Esophagus squamous epithelium (tissue), 5 donors: ENCODE measurements at regions not wholly inside any gene's neighbourhood (a gene's known extent, or its start where the extent isn't known, plus 50 kb on each side); places are given as distances from the start of the nearest gene placed in this dataset.

Experiments used
- DNase-seq: peaks from one replicate; lab custom pipeline; 2025; lab: John Stamatoyannopoulos, UW
- H3K27ac ChIP-seq, 4 donors: fragments of 200-600 bp; sonication (generic); one replicate each; pipeline ENCODE4 v1.5.1; 2016 to 2019; ENCODE audit warnings: mild to moderate bottlenecking in 1 of 4
- H3K27me3 ChIP-seq, 4 donors: fragments of 200-600 bp; sonication (generic); 1 replicate in 3 of 4; 2 replicates in 1 of 4; pipeline versions ENCODE4 v1.5.1 to v1.6.0; 2017 to 2021; ENCODE audit warnings: antibody characterized with exemption in 1 of 4
- H3K36me3 ChIP-seq, 3 donors: fragments of 200-600 bp; sonication (generic); one replicate each; pipeline ENCODE4 v1.5.1; 2016 to 2019
- H3K4me1 ChIP-seq, 3 donors: fragments of 200-600 bp; sonication (generic); one replicate each; pipeline ENCODE4 v1.5.1; 2017 to 2019
- H3K4me3 ChIP-seq, 4 donors: fragments of 200-600 bp; sonication (generic); 1 replicate in 3 of 4; 2 replicates in 1 of 4; pipeline ENCODE4 v1.5.1; 2016 to 2019; ENCODE audit warnings: mild to moderate bottlenecking in 2 of 4, moderate library complexity in 1 of 4
- H3K9me3 ChIP-seq, 3 donors: fragments of 200-600 bp; sonication (generic); one replicate each; pipeline ENCODE4 v1.5.1; 2016 to 2019
- CTCF ChIP-seq, 6 experiments: fragments of 450-650 bp in 4 of 6; fragments of 200-600 bp in 2 of 6; sonication (generic) in 2 of 6; IDR thresholded peaks; one replicate each; pipeline ENCODE4 v1.5.1; 2016 to 2019; ENCODE audit warnings: antibody characterized with exemption in 6 of 6, mild to moderate bottlenecking in 4 of 6, moderate library complexity in 4 of 6
- POLR2A ChIP-seq, 4 donors: fragments of 450-650 bp; IDR thresholded peaks; one replicate each; pipeline ENCODE4 v1.6.1; 2017; ENCODE audit warnings: antibody characterized with exemption in 4 of 4, mild to moderate bottlenecking in 4 of 4, moderate library complexity in 3 of 4
- WGBS, 2 donors: methylation state at CpG; one replicate each; pipeline ENCODE4 v1.1.5; 2018; 5-methylcytosine and 5-hydroxymethylcytosine counted together
- intact Hi-C: fragments of 100-400 bp; cut with DNase I; formaldehyde crosslinking; loops from one replicate; pipeline ENCODE4 v1.15.0; 2022
- donor health status: DM: yes; HTN: yes; CAD: no.

DNA sequence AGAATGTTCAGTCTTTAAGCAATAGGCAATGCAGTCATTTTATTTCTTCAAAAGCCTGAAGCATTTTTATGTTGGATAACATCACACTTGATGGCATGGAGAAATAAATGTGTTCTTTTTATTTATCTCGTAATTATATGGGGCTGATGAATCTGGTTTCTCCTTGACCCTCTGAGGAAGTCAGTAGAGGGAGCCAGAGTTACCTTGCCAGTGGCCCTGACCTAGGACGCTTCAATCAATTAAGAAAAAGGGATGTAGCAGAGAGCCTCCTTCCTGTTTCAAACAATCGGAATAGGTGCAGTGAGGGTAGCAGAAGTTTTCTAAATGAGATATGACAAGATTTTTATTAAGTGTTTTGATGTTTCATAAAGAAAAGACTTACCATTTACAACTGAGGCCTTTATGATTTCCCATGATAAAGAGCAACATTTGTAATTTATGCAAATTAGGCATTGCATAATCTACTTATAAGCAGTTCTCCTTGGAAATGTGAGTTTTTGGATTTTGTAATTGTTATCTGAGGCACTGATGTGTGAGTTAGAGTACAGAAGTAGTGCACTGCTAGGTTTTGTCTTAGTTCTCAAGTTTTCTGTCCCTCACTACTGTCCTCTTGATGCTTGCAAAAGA is 129.1 kb downstream of the RAP2B start:
- no peak for TF ChIP-seq POLR2A (IDR thresholded peaks at IDR 0.05)
- peak in 4 of 6 experiments; percentile 9 to 48 (median 36) for TF ChIP-seq CTCF (IDR thresholded peaks at IDR 0.05)
- Histone ChIP-seq H3K4me1 (peaks cover 4 to 22% (median 4%) of the 10 kb centered on the region in 3 donors), H3K27me3 (no peaks in the 10 kb centered on the region), H3K36me3 (no peaks in the 10 kb centered on the region), H3K4me3 (no peak overlapping the region), H3K27ac (no peak overlapping the region), H3K9me3 (no peaks in the 10 kb centered on the region)
- intact Hi-C loops, result no loop called here
- no peak for DNase-seq
- WGBS, 2 donors, result 36 to 52% methylated on average over 3 of the region's 3 CpGs

GRCh38 chr3:153293265-153293664 is 131.2 kb downstream of the RAP2B start:
- Histone ChIP-seq H3K36me3 (no peaks in the 10 kb centered on the region), H3K4me1 (peaks cover 4 to 15% (median 4%) of the 10 kb centered on the region in 3 donors), H3K27me3 (no peaks in the 10 kb centered on the region), H3K4me3 (no peak overlapping the region), H3K9me3 (no peaks in the 10 kb centered on the region), H3K27ac (peak overlapping the region; percentile 23 to 50 (median 40))
- intact Hi-C loops, result no loop called here
- WGBS, 2 donors, result 6 to 38% methylated on average over 5 of the region's 5 CpGs
- DNase-seq, result no peak
- no peak for TF ChIP-seq POLR2A (IDR thresholded peaks at IDR 0.05)
- TF ChIP-seq CTCF (IDR thresholded peaks at IDR 0.05), result no peak

GRCh38 chr3:153295901-153296300 is 133.9 kb downstream of the RAP2B start:
- intact Hi-C loops, result no loop called here
- H3K27ac ChIP-seq, result no peak overlapping the region
- no peak for TF ChIP-seq CTCF (IDR thresholded peaks at IDR 0.05)
- no peak for TF ChIP-seq POLR2A (IDR thresholded peaks at IDR 0.05)
- no peaks in the 10 kb centered on the region for H3K9me3 ChIP-seq
- no peaks in the 10 kb centered on the region for H3K36me3 ChIP-seq
- no peaks in the 10 kb centered on the region for H3K27me3 ChIP-seq
- peaks cover 4 to 14% (median 4%) of the 10 kb centered on the region in 3 donors for H3K4me1 ChIP-seq
- H3K4me3 ChIP-seq, result no peak overlapping the region
- no peak for DNase-seq

DNA sequence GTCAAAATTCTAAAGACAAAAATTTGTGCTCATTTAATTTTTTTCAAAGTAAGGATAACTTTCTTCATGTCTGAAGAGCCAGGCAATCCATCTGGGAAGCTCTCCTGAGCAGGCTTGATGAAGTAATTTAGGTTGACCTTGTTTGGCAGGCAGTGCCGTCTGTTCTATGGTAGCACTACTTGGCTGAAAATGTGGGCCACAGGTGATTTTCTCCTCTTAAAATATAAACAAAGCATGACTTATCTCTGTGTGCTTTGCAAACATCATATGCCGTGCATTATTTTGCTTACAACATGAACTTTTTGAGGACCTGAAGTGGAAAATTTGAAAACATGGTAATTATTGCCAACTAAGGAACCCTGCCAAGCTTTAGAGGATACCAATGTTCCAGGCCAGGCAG is 143.2 kb downstream of the RAP2B start:
- DNase-seq, result no peak
- 46 to 47% methylated on average over 2 of the region's 2 CpGs for WGBS, 2 donors

DNA sequence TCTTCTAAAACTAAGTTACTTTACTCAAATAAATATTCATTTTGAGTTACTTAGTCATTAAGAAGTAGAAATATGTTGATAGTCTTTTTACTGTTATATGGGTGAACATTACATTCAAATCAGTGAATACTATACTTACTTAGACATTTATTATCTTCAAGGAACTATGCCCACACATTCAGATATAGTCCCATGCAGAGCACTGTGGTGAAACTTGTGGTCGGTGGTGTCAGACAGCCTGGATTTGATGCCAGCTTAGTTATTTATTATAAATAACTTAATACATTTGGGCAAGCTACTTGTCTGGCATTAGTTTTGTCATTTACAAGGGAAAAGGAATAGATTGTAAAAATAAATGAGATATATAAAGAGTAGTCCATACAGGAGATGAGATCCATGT is 149.5 kb downstream of the RAP2B start:
- intact Hi-C loops, result no loop called here
- H3K9me3 ChIP-seq, result no peaks in the 10 kb centered on the region
- WGBS, 2 donors, result 52 to 53% methylated on average over 1 of the region's 1 CpG
- H3K27ac ChIP-seq, result no peak overlapping the region
- peaks cover 0 to 12% (median 0%) of the 10 kb centered on the region in 3 donors for H3K4me1 ChIP-seq
- DNase-seq, result no peak
- no peaks in the 10 kb centered on the region for H3K27me3 ChIP-seq
- H3K4me3 ChIP-seq, result no peak overlapping the region
- TF ChIP-seq POLR2A (IDR thresholded peaks at IDR 0.05) (no peak), CTCF (IDR thresholded peaks at IDR 0.05) (no peak)
- H3K36me3 ChIP-seq, result no peaks in the 10 kb centered on the region

More for the DNA sequence above, 143.2 kb downstream of the RAP2B start:
- Histone ChIP-seq H3K27ac (no peak overlapping the region), H3K9me3 (no peaks in the 10 kb centered on the region), H3K4me3 (no peak overlapping the region), H3K27me3 (no peaks in the 10 kb centered on the region), H3K36me3 (no peaks in the 10 kb centered on the region), H3K4me1 (no peaks in the 10 kb centered on the region)
- no peak for TF ChIP-seq CTCF (IDR thresholded peaks at IDR 0.05)
- no peak for TF ChIP-seq POLR2A (IDR thresholded peaks at IDR 0.05)
- intact Hi-C loops, result no loop called here
